ENCODE measurements at regions not wholly inside any gene's neighbourhood (a gene's known extent, or its start where the extent isn't known, plus 50 kb on each side); places are given as distances from the start of the nearest gene placed in this dataset.

DNA sequence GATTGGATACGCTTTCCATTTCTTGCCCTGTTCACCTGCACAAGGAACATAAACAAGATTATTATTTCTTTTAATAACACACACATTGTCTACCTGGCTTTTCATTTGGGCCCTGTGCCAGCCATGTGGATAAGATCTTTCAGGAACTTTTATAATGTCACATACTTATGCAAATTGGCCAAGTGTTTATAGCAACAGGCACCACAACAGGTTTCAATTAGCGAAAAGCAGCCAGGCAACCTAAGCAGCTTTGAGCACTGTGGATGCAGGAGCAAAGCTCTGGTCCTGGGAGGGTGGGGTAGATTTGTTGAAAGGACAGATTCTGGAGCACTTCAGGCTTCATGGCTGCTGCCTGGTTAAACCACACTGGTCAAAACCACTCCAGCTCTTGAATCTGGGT lies 217.4 kb downstream of the BARX2 start:
- no peak for TF ChIP-seq ZFX (IDR thresholded peaks at IDR 0.05)
- TF ChIP-seq CTCF (IDR thresholded peaks at IDR 0.05 in 2 of 3, conservative IDR thresholded peaks at IDR 0.05 in 1 of 3; ENCODE audit: borderline replicate concordance in 1 of 3, insufficient read depth in 1 of 3, low read depth in 2 of 3, low read length in 2 of 3), result no peak
- TF ChIP-seq JUND (IDR thresholded peaks at IDR 0.05), result no peak
- no peak for TF ChIP-seq POLR2A (IDR thresholded peaks at IDR 0.05; ENCODE audit: borderline replicate concordance, extremely low read depth, insufficient read depth, insufficient read length)
- no peak for TF ChIP-seq POLR2AphosphoS5 (IDR thresholded peaks at IDR 0.05; ENCODE audit: low read depth, low read length)

Data from HCT116 (cell line).